Liver (tissue), 7 donors: ENCODE measurements at regions not wholly inside any gene's neighbourhood (a gene's known extent, or its start where the extent isn't known, plus 50 kb on each side); places are given as distances from the start of the nearest gene placed in this dataset.

Source experiments
- DNase-seq: peaks from one replicate; pipeline ENCODE4 v3.0.0-alpha.2; 2017; ENCODE audit warnings: low spot score
- H3K27ac ChIP-seq, 2 donors: one replicate each; pipeline ENCODE4 v1.7.0; 2013; ENCODE audit warnings: inconsistent platforms in 2 of 2, low read length in 2 of 2, control low read depth in 1 of 2, low read depth in 1 of 2, mild to moderate bottlenecking in 1 of 2
- H3K27me3 ChIP-seq, 4 donors: one replicate each; pipeline versions ENCODE4 v1.6.1 to v1.7.0; 2013; ENCODE audit warnings: low read length in 3 of 4, inconsistent platforms in 1 of 4, mild to moderate bottlenecking in 1 of 4, moderate library complexity in 1 of 4; ENCODE audit not compliant: control insufficient read depth in 4 of 4, insufficient read depth in 4 of 4
- H3K36me3 ChIP-seq, 4 donors: one replicate each; pipeline versions ENCODE4 v1.6.1 to v1.7.0; 2013; ENCODE audit warnings: low read length in 3 of 4, mild to moderate bottlenecking in 3 of 4, low read depth in 1 of 4, moderate library complexity in 1 of 4; ENCODE audit not compliant: control insufficient read depth in 4 of 4, insufficient read depth in 3 of 4
- H3K4me1 ChIP-seq, 4 donors: one replicate each; pipeline versions ENCODE4 v1.6.1 to v1.7.0; 2013; ENCODE audit warnings: low read length in 3 of 4, mild to moderate bottlenecking in 3 of 4, moderate library complexity in 1 of 4; ENCODE audit not compliant: control insufficient read depth in 4 of 4, insufficient read depth in 4 of 4
- H3K4me3 ChIP-seq, 3 donors: one replicate each; pipeline versions ENCODE4 v1.6.1 to v1.7.0; 2013; ENCODE audit warnings: low read length in 3 of 3, control low read depth in 1 of 3, low read depth in 1 of 3, mild to moderate bottlenecking in 1 of 3
- H3K9ac ChIP-seq, 2 donors: one replicate each; pipeline ENCODE4 v1.7.0; 2013; ENCODE audit warnings: low read length in 2 of 2, mild to moderate bottlenecking in 2 of 2, moderate library complexity in 2 of 2, control low read depth in 1 of 2, low read depth in 1 of 2
- H3K9me3 ChIP-seq, 4 donors: one replicate each; pipeline versions ENCODE4 v1.6.1 to v1.7.0; 2013; ENCODE audit warnings: low read length in 3 of 4; ENCODE audit not compliant: control insufficient read depth in 4 of 4
- ATF3 ChIP-seq: IDR thresholded peaks from 2 replicates; pipeline ENCODE4 v1.6.1; 2016; ENCODE audit warnings: antibody characterized with exemption
- EGR1 ChIP-seq, 2 donors: IDR thresholded peaks; 2 replicates each; pipeline ENCODE4 v1.6.1; 2016 to 2018; ENCODE audit warnings: antibody characterized with exemption in 2 of 2, low read depth in 2 of 2
- FOXA2 ChIP-seq: IDR thresholded peaks from 2 replicates; pipeline ENCODE4 v1.6.1; 2016; ENCODE audit warnings: antibody characterized with exemption
- GABPA ChIP-seq, 2 donors: IDR thresholded peaks in 1 of 2; conservative IDR thresholded peaks in 1 of 2; 2 replicates each; pipeline ENCODE4 v1.6.1; 2016; ENCODE audit warnings: antibody characterized with exemption in 2 of 2, mild to moderate bottlenecking in 1 of 2, moderate library complexity in 1 of 2
- HNF4A ChIP-seq, 2 donors: conservative IDR thresholded peaks; 2 replicates each; pipeline ENCODE4 v1.6.1; 2016; ENCODE audit warnings: antibody characterized with exemption in 2 of 2, mild to moderate bottlenecking in 2 of 2
- HNF4G ChIP-seq: IDR thresholded peaks from 2 replicates; pipeline ENCODE4 v1.6.1; 2016; ENCODE audit warnings: antibody characterized with exemption
- JUND ChIP-seq, 2 donors: IDR thresholded peaks; 2 replicates each; pipeline ENCODE4 v1.6.1; 2016; ENCODE audit warnings: antibody characterized with exemption in 2 of 2
- NR2F2 ChIP-seq: IDR thresholded peaks from 2 replicates; pipeline ENCODE4 v1.6.1; 2016; ENCODE audit warnings: antibody characterized with exemption
- TAF1 ChIP-seq: conservative IDR thresholded peaks from 2 replicates; pipeline ENCODE4 v1.6.1; 2016; ENCODE audit warnings: antibody characterized with exemption, mild to moderate bottlenecking
- YY1 ChIP-seq: IDR thresholded peaks from 2 replicates; pipeline ENCODE4 v1.6.1; 2016; ENCODE audit warnings: antibody characterized with exemption, mild to moderate bottlenecking
- WGBS: extraction: QIAGEN DNeasy Blood & Tissue Kit; methylation state at CpG from one replicate; pipeline ENCODE4 v1.1.7; 2013; 5-methylcytosine and 5-hydroxymethylcytosine counted together
- TF ChIP-seq, protein P1 (sequence below): IDR thresholded peaks from 2 replicates; pipeline ENCODE4 v1.6.1; 2016; ENCODE audit warnings: antibody characterized with exemption
- TF ChIP-seq, protein P2 (sequence below): IDR thresholded peaks from 2 replicates; pipeline ENCODE4 v1.6.1; 2016; ENCODE audit warnings: antibody characterized with exemption, mild to moderate bottlenecking
- donor health status: healthy.
- donor health status: healthy.
- donor health status: healthy.
- donor health status: healthy.

GRCh38 chr20:40370800-40371199 lies 318.2 kb downstream of the MAFB start:
- Histone ChIP-seq H3K27ac (no peak overlapping the region), H3K4me3 (no peak overlapping the region), H3K9ac (no peak overlapping the region), H3K27me3 (no peaks in the 10 kb centered on the region), H3K36me3 (no peaks in the 10 kb centered on the region), H3K9me3 (peaks cover 0 to 10% (median 2%) of the 10 kb centered on the region in 4 donors), H3K4me1 (no peaks in the 10 kb centered on the region)
- DNase-seq, result no peak
- no peak for TF ChIP-seq GABPA (IDR thresholded peaks at IDR 0.05 in 1 of 2, conservative IDR thresholded peaks at IDR 0.05 in 1 of 2)
- TF ChIP-seq NR2F2, result no peak
- TF ChIP-seq HNF4A (conservative IDR thresholded peaks at IDR 0.05), result no peak
- no peak for TF ChIP-seq ATF3
- TF ChIP-seq EGR1 (IDR thresholded peaks at IDR 0.05; ENCODE audit: low read depth in 2 of 2), result no peak
- no peak for TF ChIP-seq FOXA2
- TF ChIP-seq, protein P1, sequence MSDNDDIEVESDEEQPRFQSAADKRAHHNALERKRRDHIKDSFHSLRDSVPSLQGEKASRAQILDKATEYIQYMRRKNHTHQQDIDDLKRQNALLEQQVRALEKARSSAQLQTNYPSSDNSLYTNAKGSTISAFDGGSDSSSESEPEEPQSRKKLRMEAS, result no peak
- 81% methylated on average over 7 of the region's 7 CpGs for WGBS

GRCh38 chr20:40368876-40369275 lies 320.2 kb downstream of the MAFB start:
- no peak for DNase-seq
- TF ChIP-seq, protein P2, sequence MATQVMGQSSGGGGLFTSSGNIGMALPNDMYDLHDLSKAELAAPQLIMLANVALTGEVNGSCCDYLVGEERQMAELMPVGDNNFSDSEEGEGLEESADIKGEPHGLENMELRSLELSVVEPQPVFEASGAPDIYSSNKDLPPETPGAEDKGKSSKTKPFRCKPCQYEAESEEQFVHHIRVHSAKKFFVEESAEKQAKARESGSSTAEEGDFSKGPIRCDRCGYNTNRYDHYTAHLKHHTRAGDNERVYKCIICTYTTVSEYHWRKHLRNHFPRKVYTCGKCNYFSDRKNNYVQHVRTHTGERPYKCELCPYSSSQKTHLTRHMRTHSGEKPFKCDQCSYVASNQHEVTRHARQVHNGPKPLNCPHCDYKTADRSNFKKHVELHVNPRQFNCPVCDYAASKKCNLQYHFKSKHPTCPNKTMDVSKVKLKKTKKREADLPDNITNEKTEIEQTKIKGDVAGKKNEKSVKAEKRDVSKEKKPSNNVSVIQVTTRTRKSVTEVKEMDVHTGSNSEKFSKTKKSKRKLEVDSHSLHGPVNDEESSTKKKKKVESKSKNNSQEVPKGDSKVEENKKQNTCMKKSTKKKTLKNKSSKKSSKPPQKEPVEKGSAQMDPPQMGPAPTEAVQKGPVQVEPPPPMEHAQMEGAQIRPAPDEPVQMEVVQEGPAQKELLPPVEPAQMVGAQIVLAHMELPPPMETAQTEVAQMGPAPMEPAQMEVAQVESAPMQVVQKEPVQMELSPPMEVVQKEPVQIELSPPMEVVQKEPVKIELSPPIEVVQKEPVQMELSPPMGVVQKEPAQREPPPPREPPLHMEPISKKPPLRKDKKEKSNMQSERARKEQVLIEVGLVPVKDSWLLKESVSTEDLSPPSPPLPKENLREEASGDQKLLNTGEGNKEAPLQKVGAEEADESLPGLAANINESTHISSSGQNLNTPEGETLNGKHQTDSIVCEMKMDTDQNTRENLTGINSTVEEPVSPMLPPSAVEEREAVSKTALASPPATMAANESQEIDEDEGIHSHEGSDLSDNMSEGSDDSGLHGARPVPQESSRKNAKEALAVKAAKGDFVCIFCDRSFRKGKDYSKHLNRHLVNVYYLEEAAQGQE, result no peak
- no peak for TF ChIP-seq GABPA (IDR thresholded peaks at IDR 0.05 in 1 of 2, conservative IDR thresholded peaks at IDR 0.05 in 1 of 2)
- TF ChIP-seq, protein P1, result no peak
- H3K9ac ChIP-seq, result no peak overlapping the region
- H3K4me3 ChIP-seq, result no peak overlapping the region
- H3K36me3 ChIP-seq, result no peaks in the 10 kb centered on the region
- H3K27me3 ChIP-seq, result no peaks in the 10 kb centered on the region
- no peaks in the 10 kb centered on the region for H3K4me1 ChIP-seq
- H3K27ac ChIP-seq, result no peak overlapping the region
- no peaks in the 10 kb centered on the region for H3K9me3 ChIP-seq

DNA sequence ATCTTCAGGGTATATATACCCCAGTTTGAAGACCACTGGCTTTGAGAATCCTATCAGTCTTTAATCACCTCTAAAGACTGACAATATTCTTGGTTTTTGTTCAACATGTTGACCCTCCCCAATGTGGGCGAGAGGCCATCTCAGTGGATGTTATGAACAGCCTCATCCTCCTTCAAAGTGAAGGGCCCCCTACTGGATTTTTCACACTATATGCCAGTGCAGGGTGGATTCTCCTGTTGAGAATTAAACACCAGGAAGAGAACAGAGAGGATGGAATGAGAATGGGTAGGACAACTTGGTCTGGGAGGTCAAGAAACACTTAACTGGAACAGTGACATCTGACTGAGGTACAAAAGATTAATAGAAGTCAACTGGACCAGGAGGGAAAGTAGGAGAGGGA lies 327.1 kb downstream of the MAFB start:
- DNase-seq, result no peak
- TF ChIP-seq HNF4G (no peak), YY1 (no peak), JUND (IDR thresholded peaks at IDR 0.05) (no peak), FOXA2 (no peak), HNF4A (conservative IDR thresholded peaks at IDR 0.05) (no peak), ATF3 (no peak), TAF1 (no peak), GABPA (IDR thresholded peaks at IDR 0.05 in 1 of 2, conservative IDR thresholded peaks at IDR 0.05 in 1 of 2) (no peak)
- WGBS, result 73% methylated on average over 1 of the region's 1 CpG

More for the DNA sequence above, 327.1 kb downstream of the MAFB start:
- no peak overlapping the region for H3K27ac ChIP-seq
- H3K9me3 ChIP-seq, result no peaks in the 10 kb centered on the region
- H3K9ac ChIP-seq, result no peak overlapping the region
- no peak overlapping the region for H3K4me3 ChIP-seq
- no peaks in the 10 kb centered on the region for H3K36me3 ChIP-seq
- H3K27me3 ChIP-seq, result peaks cover 0 to 2% (median 0%) of the 10 kb centered on the region in 4 donors
- no peaks in the 10 kb centered on the region for H3K4me1 ChIP-seq
